Cardiac fibroblast (primary cell): ENCODE measurements at regions not wholly inside any gene's neighbourhood (a gene's known extent, or its start where the extent isn't known, plus 50 kb on each side); places are given as distances from the start of the nearest gene placed in this dataset.
A peak's percentile ranks its signal among the peaks of the same experiment; 100 is the strongest.

Experiments
- DNase-seq, 2 donors: peaks; one replicate each; pipeline versions ENCODE4 v3.0.0 to v3.0.0-alpha.2; 2010; ENCODE audit warnings: low read depth in 2 of 2
- H3K4me3 ChIP-seq, 2 donors: replicated peaks in 1 of 2; 1 replicate in 1 of 2; 2 replicates in 1 of 2; pipeline ENCODE4 v1.5.1; 2011; ENCODE audit warnings: low read depth in 2 of 2, low read length in 2 of 2, mild to moderate bottlenecking in 2 of 2, moderate library complexity in 1 of 2
- TF ChIP-seq, protein P1 (sequence below): IDR thresholded peaks from one replicate; pipeline ENCODE4 v1.5.1; 2011; ENCODE audit warnings: low read depth, mild to moderate bottlenecking, low read length, inconsistent platforms

GRCh38 chr17:71349908-71350600 lies 770.8 kb upstream of the SOX9 start:
- H3K4me3 ChIP-seq = no peak overlapping the region
- DNase-seq = peak; percentile 39 to 52
- TF ChIP-seq, protein P1, sequence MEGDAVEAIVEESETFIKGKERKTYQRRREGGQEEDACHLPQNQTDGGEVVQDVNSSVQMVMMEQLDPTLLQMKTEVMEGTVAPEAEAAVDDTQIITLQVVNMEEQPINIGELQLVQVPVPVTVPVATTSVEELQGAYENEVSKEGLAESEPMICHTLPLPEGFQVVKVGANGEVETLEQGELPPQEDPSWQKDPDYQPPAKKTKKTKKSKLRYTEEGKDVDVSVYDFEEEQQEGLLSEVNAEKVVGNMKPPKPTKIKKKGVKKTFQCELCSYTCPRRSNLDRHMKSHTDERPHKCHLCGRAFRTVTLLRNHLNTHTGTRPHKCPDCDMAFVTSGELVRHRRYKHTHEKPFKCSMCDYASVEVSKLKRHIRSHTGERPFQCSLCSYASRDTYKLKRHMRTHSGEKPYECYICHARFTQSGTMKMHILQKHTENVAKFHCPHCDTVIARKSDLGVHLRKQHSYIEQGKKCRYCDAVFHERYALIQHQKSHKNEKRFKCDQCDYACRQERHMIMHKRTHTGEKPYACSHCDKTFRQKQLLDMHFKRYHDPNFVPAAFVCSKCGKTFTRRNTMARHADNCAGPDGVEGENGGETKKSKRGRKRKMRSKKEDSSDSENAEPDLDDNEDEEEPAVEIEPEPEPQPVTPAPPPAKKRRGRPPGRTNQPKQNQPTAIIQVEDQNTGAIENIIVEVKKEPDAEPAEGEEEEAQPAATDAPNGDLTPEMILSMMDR = no peak

DNA sequence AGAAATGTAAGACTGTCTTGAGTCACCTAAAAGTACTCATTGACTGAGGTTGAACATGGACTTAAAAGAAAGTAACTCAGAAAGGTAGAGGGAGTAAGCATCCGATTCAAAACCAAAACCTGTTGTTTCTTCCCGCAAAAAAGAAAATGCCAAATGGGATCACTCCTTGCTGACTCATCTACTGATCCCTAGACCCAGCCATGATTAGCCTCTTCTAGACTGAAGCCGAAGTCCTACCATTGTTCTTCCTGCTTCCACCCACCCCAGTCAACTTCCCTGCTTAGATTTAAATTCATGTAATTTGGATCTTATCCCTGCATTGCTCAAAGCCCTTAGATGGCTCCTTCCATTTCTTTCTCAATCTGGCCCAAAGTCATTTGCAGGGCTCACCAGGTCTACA lies 760.5 kb upstream of the SOX9 start:
- no peak for DNase-seq
- H3K4me3 ChIP-seq = no peak overlapping the region
- TF ChIP-seq, protein P1 = no peak

- no peak overlapping the region for H3K4me3 ChIP-seq
- TF ChIP-seq, protein P1 = no peak
- peak; percentile 11 to 28 for DNase-seq
Observed at GRCh38 chr17:71361656-71362450, 759.0 kb upstream of the SOX9 start.

DNA sequence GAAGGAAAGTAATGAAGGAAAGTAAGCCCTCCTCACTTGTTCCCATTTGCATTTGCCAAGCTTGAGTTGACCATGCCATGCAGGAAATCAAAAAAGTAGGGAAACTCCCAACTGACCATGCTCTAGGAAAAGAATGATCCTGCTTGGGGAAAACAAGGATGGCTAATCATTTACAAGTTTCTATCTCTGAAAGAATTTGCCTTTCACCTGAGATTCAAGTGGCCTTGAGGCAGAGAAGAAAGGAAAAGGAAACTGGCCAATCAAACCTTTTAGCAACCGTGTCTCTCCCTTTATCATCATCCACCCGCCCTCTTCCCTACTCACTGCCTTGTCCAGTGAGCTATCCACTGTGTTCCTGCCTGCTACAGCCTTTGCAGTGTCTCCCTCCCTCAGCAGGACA lies 757.2 kb upstream of the SOX9 start:
- DNase-seq = no peak
- H3K4me3 ChIP-seq = no peak overlapping the region
- TF ChIP-seq, protein P1 = no peak

- TF ChIP-seq, protein P1 = no peak
- DNase-seq = no peak
- H3K4me3 ChIP-seq = no peak overlapping the region
Observed at GRCh38 chr17:71371809-71372208, 749.0 kb upstream of the SOX9 start.

DNA sequence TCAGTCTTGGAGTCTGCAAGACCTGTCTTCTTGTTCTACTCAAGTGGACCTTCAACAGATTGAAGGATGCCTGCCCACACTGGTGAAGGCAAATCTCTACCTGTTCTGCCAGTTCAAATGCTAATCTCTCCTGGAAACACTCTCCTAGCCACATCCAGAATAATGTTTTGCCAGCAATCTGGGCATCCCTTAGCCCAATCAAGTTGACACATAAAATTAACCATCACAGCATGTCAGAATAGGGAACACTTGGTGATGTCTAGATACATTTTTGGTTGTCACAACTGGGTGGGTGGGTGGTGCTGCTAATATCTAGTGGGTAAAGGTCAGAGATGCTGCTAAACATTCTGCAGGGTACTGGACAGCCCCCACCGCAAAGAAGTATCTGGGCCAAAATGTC lies 744.9 kb upstream of the SOX9 start:
- TF ChIP-seq, protein P1 = no peak

More for the DNA sequence above, 744.9 kb upstream of the SOX9 start:
- DNase-seq = no peak
- H3K4me3 ChIP-seq = no peak overlapping the region
